ENCODE measurements at regions not wholly inside any gene's neighbourhood (a gene's known extent, or its start where the extent isn't known, plus 50 kb on each side); places are given as distances from the start of the nearest gene placed in this dataset.

DNA sequence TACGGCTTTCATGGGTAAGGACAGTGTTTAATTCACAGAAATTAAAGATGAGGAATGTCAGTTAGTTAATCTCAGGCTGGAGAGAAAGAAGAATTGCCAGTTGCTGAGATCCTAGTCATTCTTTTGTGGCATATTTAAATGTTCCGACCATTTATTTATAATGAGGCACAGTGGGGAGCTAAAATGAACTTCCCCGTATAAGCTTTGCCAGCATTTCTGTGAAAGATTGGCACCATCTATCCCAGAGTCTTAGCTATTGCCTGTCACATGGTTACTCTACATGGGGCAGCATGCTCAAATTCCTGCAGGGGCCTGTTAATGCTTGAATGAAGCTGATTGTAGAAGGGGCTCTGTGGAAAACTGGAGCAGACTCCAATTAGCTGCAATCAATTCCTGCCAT lies 314.1 kb downstream of the PRELID2 start:
- H3K9me1 ChIP-seq (ENCODE audit: insufficient read depth, low read length), result no peaks in the 10 kb centered on the region
- no peak overlapping the region for H2AK5ac ChIP-seq (ENCODE audit: low read depth, low read length)
- no peak overlapping the region for H3K4ac ChIP-seq (ENCODE audit: low read depth, low read length)
- H3K18ac ChIP-seq (ENCODE audit: low read depth, low read length), result no peak overlapping the region
- H2BK20ac ChIP-seq (ENCODE audit: low read depth, low read length), result no peak overlapping the region
- BruUV-seq (replicated peaks), result no TSS peak
- dilution Hi-C loops (cut with HindIII; ENCODE audit: low sequenced_read_pairs, unreplicated experiment) (no loop called here), intact Hi-C loops (cut with micrococcal nuclease) (no loop called here), in situ Hi-C loops (cut with MboI; ENCODE audit: low sequenced_read_pairs) (no loop called here)
- H2BK5ac ChIP-seq (ENCODE audit: low read depth, low read length, poor library complexity, severe bottlenecking), result no peak overlapping the region
- H2BK15ac ChIP-seq (ENCODE audit: low read depth, low read length), result no peak overlapping the region
- DNase-seq (no peak), ATAC-seq (ENCODE audit: low read depth) (no peak)
- no peaks in the 10 kb centered on the region for H3K9me3 ChIP-seq (ENCODE audit: control insufficient read depth, insufficient read depth, low read length)
- POLR2A ChIA-PET (ENCODE audit: unreplicated experiment), result no interaction called here
- no CpG with 5 or more reads among the region's 3 CpGs for WGBS, 2 experiments (ENCODE audit: extremely low coverage in 2 of 2, insufficient read length in 1 of 2)
- no peak for TF ChIP-seq BHLHE40 (IDR thresholded peaks at IDR 0.05; ENCODE audit: low read depth, low read length)
- TF ChIP-seq, protein P1, sequence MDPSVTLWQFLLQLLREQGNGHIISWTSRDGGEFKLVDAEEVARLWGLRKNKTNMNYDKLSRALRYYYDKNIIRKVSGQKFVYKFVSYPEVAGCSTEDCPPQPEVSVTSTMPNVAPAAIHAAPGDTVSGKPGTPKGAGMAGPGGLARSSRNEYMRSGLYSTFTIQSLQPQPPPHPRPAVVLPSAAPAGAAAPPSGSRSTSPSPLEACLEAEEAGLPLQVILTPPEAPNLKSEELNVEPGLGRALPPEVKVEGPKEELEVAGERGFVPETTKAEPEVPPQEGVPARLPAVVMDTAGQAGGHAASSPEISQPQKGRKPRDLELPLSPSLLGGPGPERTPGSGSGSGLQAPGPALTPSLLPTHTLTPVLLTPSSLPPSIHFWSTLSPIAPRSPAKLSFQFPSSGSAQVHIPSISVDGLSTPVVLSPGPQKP (IDR thresholded peaks at IDR 0.05; ENCODE audit: borderline replicate concordance, low read depth, low read length), result no peak
- TF ChIP-seq MAZ (IDR thresholded peaks at IDR 0.05; ENCODE audit: borderline replicate concordance, low read depth, low read length), result no peak
- no peak overlapping the region for H4K5ac ChIP-seq (ENCODE audit: low read depth, low read length)
- no peak overlapping the region for H3K14ac ChIP-seq (replicated peaks; ENCODE audit: low read depth, low read length)
- no peak overlapping the region for H2BK120ac ChIP-seq (ENCODE audit: low read depth, low read length)
- no peak overlapping the region for H3K23ac ChIP-seq (ENCODE audit: low read depth, low read length)
- no peak overlapping the region for H2AK9ac ChIP-seq (replicated peaks; ENCODE audit: low read depth, low read length, poor library complexity)
- CTCF ChIA-PET, result no interaction called here
- H2AFZ ChIP-seq (replicated peaks; ENCODE audit: low read length, poor library complexity), result no peak overlapping the region
- H3K4me1 ChIP-seq (ENCODE audit: control insufficient read depth, insufficient read depth, low read length), result no peaks in the 10 kb centered on the region
- no peak overlapping the region for H3K56ac ChIP-seq (ENCODE audit: extremely low read depth, insufficient read depth, low read length)
- no peak overlapping the region for H4K8ac ChIP-seq (ENCODE audit: low read depth in 2 of 2, low read length in 2 of 2)
- H3K79me1 ChIP-seq (ENCODE audit: low read depth in 1 of 2, low read length in 2 of 2), result no peaks in the 10 kb centered on the region
- H4K20me1 ChIP-seq (ENCODE audit: insufficient read depth, low read length), result no peaks in the 10 kb centered on the region
- H4K91ac ChIP-seq (ENCODE audit: insufficient read depth, low read depth, low read length), result no peak overlapping the region
- H3K9ac ChIP-seq (ENCODE audit: low read depth, low read length), result no peak overlapping the region
- H3K27me3 ChIP-seq (ENCODE audit: control insufficient read depth, insufficient read depth, low read length), result no peaks in the 10 kb centered on the region
- H3K27ac ChIP-seq (ENCODE audit: insufficient read depth, low read length), result no peak overlapping the region
- H3K36me3 ChIP-seq (ENCODE audit: control insufficient read depth, insufficient read depth, low read length), result no peaks in the 10 kb centered on the region
- no peak overlapping the region for H3K4me2 ChIP-seq (ENCODE audit: low read depth, low read length)
- no peak overlapping the region for H3K4me3 ChIP-seq (ENCODE audit: insufficient read depth, low read depth, low read length)

All from IMR-90 (cell line).